ENCODE measurements at regions not wholly inside any gene's neighbourhood (a gene's known extent, or its start where the extent isn't known, plus 50 kb on each side); places are given as distances from the start of the nearest gene placed in this dataset.

DNA sequence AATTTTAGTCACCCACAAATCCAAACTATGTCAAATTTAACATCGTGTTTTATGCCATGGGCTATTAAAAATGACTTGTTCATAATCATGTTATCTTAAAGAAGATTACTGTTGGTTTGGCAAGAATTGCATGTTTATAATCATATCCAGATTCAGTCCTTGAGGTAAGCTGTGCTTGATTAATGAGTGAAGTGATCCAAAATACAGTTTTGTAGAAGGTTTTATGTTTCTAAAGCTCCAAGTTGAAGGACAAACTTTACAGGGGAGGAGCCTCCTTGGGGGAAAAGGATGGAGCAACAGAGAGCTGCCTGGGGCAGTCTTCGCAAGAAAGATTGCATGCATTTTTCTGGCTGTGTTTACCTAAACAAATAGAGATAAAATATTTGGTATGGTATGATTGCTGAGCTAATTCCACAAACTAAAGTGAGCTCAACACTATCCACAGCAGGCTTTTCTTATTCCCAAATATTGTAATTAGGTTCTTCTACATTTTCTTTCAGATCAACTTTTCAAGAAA lies 189.5 kb upstream of the TYRP1 start:
- ATAC-seq (no peak), DNase-seq (no peak)
- Mint-ChIP-seq H3K36me3 (no peaks in the 10 kb centered on the region), H3K4me3 (no peak overlapping the region), H3K4me1 (no peaks in the 10 kb centered on the region), H3K27me3 (ENCODE audit: low read depth in 2 of 2) (no peaks in the 10 kb centered on the region), H3K9me3 (peaks cover 7 to 10% of the 10 kb centered on the region in 2 donors), H3K27ac (no peak overlapping the region)
- Histone ChIP-seq H3K4me3 (ENCODE audit: low read length) (no peak overlapping the region), H3K27ac (ENCODE audit: low read length) (no peak overlapping the region), H3K9me3 (ENCODE audit: control insufficient read depth, insufficient read depth, low read length) (no peaks in the 10 kb centered on the region), H3K27me3 (ENCODE audit: control insufficient read depth, insufficient read depth, low read length) (no peaks in the 10 kb centered on the region), H3K36me3 (ENCODE audit: control insufficient read depth, insufficient read depth, low read length) (no peaks in the 10 kb centered on the region), H3K4me1 (ENCODE audit: control insufficient read depth, insufficient read depth, low read length) (no peaks in the 10 kb centered on the region)
- 75% methylated on average over 1 of the region's 2 CpGs for WGBS (ENCODE audit: insufficient coverage)
- intact Hi-C loops (cut with micrococcal nuclease), result no loop called here
- TF ChIP-seq, protein P1, sequence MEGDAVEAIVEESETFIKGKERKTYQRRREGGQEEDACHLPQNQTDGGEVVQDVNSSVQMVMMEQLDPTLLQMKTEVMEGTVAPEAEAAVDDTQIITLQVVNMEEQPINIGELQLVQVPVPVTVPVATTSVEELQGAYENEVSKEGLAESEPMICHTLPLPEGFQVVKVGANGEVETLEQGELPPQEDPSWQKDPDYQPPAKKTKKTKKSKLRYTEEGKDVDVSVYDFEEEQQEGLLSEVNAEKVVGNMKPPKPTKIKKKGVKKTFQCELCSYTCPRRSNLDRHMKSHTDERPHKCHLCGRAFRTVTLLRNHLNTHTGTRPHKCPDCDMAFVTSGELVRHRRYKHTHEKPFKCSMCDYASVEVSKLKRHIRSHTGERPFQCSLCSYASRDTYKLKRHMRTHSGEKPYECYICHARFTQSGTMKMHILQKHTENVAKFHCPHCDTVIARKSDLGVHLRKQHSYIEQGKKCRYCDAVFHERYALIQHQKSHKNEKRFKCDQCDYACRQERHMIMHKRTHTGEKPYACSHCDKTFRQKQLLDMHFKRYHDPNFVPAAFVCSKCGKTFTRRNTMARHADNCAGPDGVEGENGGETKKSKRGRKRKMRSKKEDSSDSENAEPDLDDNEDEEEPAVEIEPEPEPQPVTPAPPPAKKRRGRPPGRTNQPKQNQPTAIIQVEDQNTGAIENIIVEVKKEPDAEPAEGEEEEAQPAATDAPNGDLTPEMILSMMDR (IDR thresholded peaks at IDR 0.05), result no peak

DNA sequence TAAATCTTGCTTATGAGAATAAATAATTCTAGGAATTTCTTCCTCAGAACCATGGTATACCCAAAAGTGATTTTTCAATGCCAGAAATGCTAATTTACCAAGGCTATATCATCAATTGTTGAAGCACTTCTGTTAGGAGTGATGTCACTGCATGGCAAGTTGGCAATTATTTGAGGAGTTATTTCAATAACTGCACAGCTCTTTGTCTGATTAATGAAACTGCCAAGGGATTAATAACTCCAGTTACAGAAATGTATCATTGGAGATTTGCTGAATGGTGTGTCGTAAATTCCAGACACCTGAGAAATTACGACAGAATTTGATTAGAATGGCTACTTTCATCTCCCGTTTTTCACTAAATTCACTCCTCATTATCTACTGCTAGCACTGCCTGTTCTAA lies 182.6 kb upstream of the TYRP1 start:
- no peak for ATAC-seq
- H3K9me3 Mint-ChIP-seq, result peaks cover 8 to 16% of the 10 kb centered on the region in 2 donors
- no peak for DNase-seq
- H3K27me3 Mint-ChIP-seq (ENCODE audit: low read depth in 2 of 2), result no peaks in the 10 kb centered on the region
- no peaks in the 10 kb centered on the region for H3K4me1 Mint-ChIP-seq
- no peaks in the 10 kb centered on the region for H3K36me3 Mint-ChIP-seq
- H3K9me3 ChIP-seq (ENCODE audit: control insufficient read depth, insufficient read depth, low read length), result no peaks in the 10 kb centered on the region
- no peaks in the 10 kb centered on the region for H3K4me1 ChIP-seq (ENCODE audit: control insufficient read depth, insufficient read depth, low read length)
- H3K4me3 ChIP-seq (ENCODE audit: low read length), result no peak overlapping the region
- no peaks in the 10 kb centered on the region for H3K36me3 ChIP-seq (ENCODE audit: control insufficient read depth, insufficient read depth, low read length)
- intact Hi-C loops (cut with micrococcal nuclease), result no loop called here
- TF ChIP-seq, protein P1 (IDR thresholded peaks at IDR 0.05), result no peak
- no peak overlapping the region for H3K27ac Mint-ChIP-seq
- no peaks in the 10 kb centered on the region for H3K27me3 ChIP-seq (ENCODE audit: control insufficient read depth, insufficient read depth, low read length)
- H3K4me3 Mint-ChIP-seq, result no peak overlapping the region
- no peak overlapping the region for H3K27ac ChIP-seq (ENCODE audit: low read length)
- 61% methylated on average over 2 of the region's 3 CpGs for WGBS (ENCODE audit: insufficient coverage)

DNA sequence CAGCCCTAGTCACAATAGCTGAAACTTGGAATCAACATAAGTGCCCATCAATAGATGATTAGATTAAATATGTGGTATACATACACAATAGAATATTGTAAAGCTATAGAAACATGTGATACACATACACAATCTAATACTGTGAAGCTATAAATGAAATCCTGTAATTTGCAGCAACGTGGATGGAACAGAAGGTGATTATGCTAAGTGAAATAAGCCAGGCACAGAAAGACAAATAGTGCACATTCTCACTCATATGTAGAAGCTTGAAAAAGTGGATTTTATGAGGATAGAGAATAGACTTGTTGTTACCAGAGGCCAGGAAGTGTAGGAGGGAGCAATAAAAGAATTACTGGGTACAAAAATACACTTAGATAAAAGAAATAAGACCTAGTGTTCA lies 181.5 kb upstream of the TYRP1 start:
- Mint-ChIP-seq H3K4me3 (no peak overlapping the region), H3K4me1 (no peaks in the 10 kb centered on the region), H3K36me3 (no peaks in the 10 kb centered on the region), H3K27me3 (ENCODE audit: low read depth in 2 of 2) (no peaks in the 10 kb centered on the region), H3K27ac (no peak overlapping the region), H3K9me3 (peaks cover 5 to 10% of the 10 kb centered on the region in 2 donors)
- intact Hi-C loops (cut with micrococcal nuclease), result no loop called here
- no peaks in the 10 kb centered on the region for H3K36me3 ChIP-seq (ENCODE audit: control insufficient read depth, insufficient read depth, low read length)
- no peaks in the 10 kb centered on the region for H3K4me1 ChIP-seq (ENCODE audit: control insufficient read depth, insufficient read depth, low read length)
- no peaks in the 10 kb centered on the region for H3K9me3 ChIP-seq (ENCODE audit: control insufficient read depth, insufficient read depth, low read length)
- ATAC-seq (no peak), DNase-seq (no peak)
- no peaks in the 10 kb centered on the region for H3K27me3 ChIP-seq (ENCODE audit: control insufficient read depth, insufficient read depth, low read length)
- TF ChIP-seq, protein P1 (IDR thresholded peaks at IDR 0.05), result no peak
- no peak overlapping the region for H3K4me3 ChIP-seq (ENCODE audit: low read length)
- H3K27ac ChIP-seq (ENCODE audit: low read length), result no peak overlapping the region
- WGBS (ENCODE audit: insufficient coverage), result 80% methylated on average over 1 of the region's 1 CpG

DNA sequence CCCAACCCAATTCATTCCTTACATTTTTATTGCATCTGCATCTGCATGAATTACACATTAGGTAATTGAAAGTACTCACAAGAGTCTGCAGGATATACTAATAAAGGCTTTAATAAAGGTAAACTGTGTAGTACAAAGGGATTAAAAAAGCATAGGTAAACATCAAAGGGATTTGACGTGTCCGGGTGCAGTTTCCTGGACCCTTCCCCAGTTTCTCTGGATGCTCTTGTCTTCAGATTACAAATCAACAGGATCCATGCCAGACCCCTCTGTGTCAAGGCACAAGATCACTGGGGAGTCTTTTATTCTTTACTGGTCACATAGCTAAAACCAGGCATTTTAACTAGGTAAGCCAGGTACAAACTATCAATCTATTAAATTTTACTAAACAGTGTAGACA lies 177.2 kb upstream of the TYRP1 start:
- H3K27me3 Mint-ChIP-seq (ENCODE audit: low read depth in 2 of 2), result no peaks in the 10 kb centered on the region
- ATAC-seq, result no peak
- Histone ChIP-seq H3K4me3 (ENCODE audit: low read length) (no peak overlapping the region), H3K9me3 (ENCODE audit: control insufficient read depth, insufficient read depth, low read length) (no peaks in the 10 kb centered on the region), H3K27ac (ENCODE audit: low read length) (no peak overlapping the region), H3K36me3 (ENCODE audit: control insufficient read depth, insufficient read depth, low read length) (no peaks in the 10 kb centered on the region), H3K27me3 (ENCODE audit: control insufficient read depth, insufficient read depth, low read length) (no peaks in the 10 kb centered on the region), H3K4me1 (ENCODE audit: control insufficient read depth, insufficient read depth, low read length) (no peaks in the 10 kb centered on the region)
- H3K36me3 Mint-ChIP-seq, result no peaks in the 10 kb centered on the region
- H3K4me3 Mint-ChIP-seq, result no peak overlapping the region
- no peak overlapping the region for H3K27ac Mint-ChIP-seq
- DNase-seq, result no peak
- no peaks in the 10 kb centered on the region for H3K4me1 Mint-ChIP-seq
- TF ChIP-seq, protein P1 (IDR thresholded peaks at IDR 0.05), result no peak
- H3K9me3 Mint-ChIP-seq, result peaks cover 3 to 13% of the 10 kb centered on the region in 2 donors
- WGBS (ENCODE audit: insufficient coverage), result 92% methylated on average over 2 of the region's 2 CpGs
- intact Hi-C loops (cut with micrococcal nuclease), result no loop called here
